ENCODE measurements at regions not wholly inside any gene's neighbourhood (a gene's known extent, or its start where the extent isn't known, plus 50 kb on each side); places are given as distances from the start of the nearest gene placed in this dataset.

- DNase-seq = no peak
Measured at GRCh38 chr12:13839365-13840336, 141.8 kb downstream of the GRIN2B start.

- no peak for DNase-seq
Measured at GRCh38 chr12:13836099-13836498, 145.3 kb downstream of the GRIN2B start.

GRCh38 chr12:13835652-13836051, 145.8 kb downstream of the GRIN2B start:
- no peak for DNase-seq

- no peak for DNase-seq
Measured at GRCh38 chr12:13834241-13834640, 147.2 kb downstream of the GRIN2B start.

GRCh38 chr12:13817131-13817530, 164.3 kb downstream of the GRIN2B start:
- no peak for DNase-seq

GRCh38 chr12:13816394-13816793, 165.0 kb downstream of the GRIN2B start:
- no peak for DNase-seq

- DNase-seq = no peak
Measured at GRCh38 chr12:13812168-13812567, 169.2 kb downstream of the GRIN2B start.

- DNase-seq = no peak
Measured at GRCh38 chr12:13811061-13811460, 170.3 kb downstream of the GRIN2B start.

GRCh38 chr12:13805041-13805440, 176.4 kb downstream of the GRIN2B start:
- DNase-seq = no peak

GRCh38 chr12:13801543-13801942, 179.9 kb downstream of the GRIN2B start:
- DNase-seq = no peak

- DNase-seq = no peak
Measured at GRCh38 chr12:13799574-13799973, 181.8 kb downstream of the GRIN2B start.

- no peak for DNase-seq
Measured at GRCh38 chr12:13798162-13798561, 183.2 kb downstream of the GRIN2B start.

- no peak for DNase-seq
Measured at GRCh38 chr12:13794706-13795105, 186.7 kb downstream of the GRIN2B start.

GRCh38 chr12:13790317-13790716, 191.1 kb downstream of the GRIN2B start:
- no peak for DNase-seq

GRCh38 chr12:13788626-13789025, 192.8 kb downstream of the GRIN2B start:
- DNase-seq = no peak

GRCh38 chr12:13786646-13787045, 194.8 kb downstream of the GRIN2B start:
- no peak for DNase-seq

GRCh38 chr12:13784504-13784903, 196.9 kb downstream of the GRIN2B start:
- no peak for DNase-seq

GRCh38 chr12:13780453-13780852, 200.9 kb downstream of the GRIN2B start:
- DNase-seq = no peak

GRCh38 chr12:13777374-13777773, 204.0 kb downstream of the GRIN2B start:
- no peak for DNase-seq

GRCh38 chr12:13772264-13772663, 209.1 kb downstream of the GRIN2B start:
- DNase-seq = no peak

- DNase-seq = no peak
Measured at GRCh38 chr12:13770576-13770975, 210.8 kb downstream of the GRIN2B start.

GRCh38 chr12:13769966-13770365, 211.4 kb downstream of the GRIN2B start:
- no peak for DNase-seq

- no peak for DNase-seq
Measured at GRCh38 chr12:13769273-13769672, 212.1 kb downstream of the GRIN2B start.

GRCh38 chr12:13764748-13765147, 216.7 kb downstream of the GRIN2B start:
- no peak for DNase-seq

GRCh38 chr12:13749389-13749788, 232.0 kb downstream of the GRIN2B start:
- DNase-seq = no peak
